B cell (primary cell): ENCODE measurements at regions not wholly inside any gene's neighbourhood (a gene's known extent, or its start where the extent isn't known, plus 50 kb on each side); places are given as distances from the start of the nearest gene placed in this dataset.

Experiments used
- ATAC-seq: fragments of 200-7000 bp; cut with Tn5 transposase; one replicate; pipeline ENCODE4 v1.10.0; 2021; ENCODE audit warnings: low read depth, mild to moderate bottlenecking, moderate number of reproducible peaks, moderate library complexity
- CTCF ChIA-PET: fragments of 350-600 bp; sonication (Branson Sonifier 250); formaldehyde crosslinking; loops from one replicate; lab custom pipeline; 2021; ENCODE audit warnings: antibody characterized with exemption, inconsistent platforms; lab: Charles Lee
- POLR2A ChIA-PET: fragments of 350-600 bp; sonication (Branson Sonifier 250); formaldehyde crosslinking; loops from one replicate; lab custom pipeline; 2021; ENCODE audit warnings: antibody characterized with exemption; lab: Charles Lee
- DNase-seq: peaks from one replicate; pipeline ENCODE4 v3.0.0; 2013
- H2AFZ ChIP-seq: 2 replicates; pipeline ENCODE4 v1.6.1; 2012; ENCODE audit warnings: mild to moderate bottlenecking, low read depth, low read length; ENCODE audit not compliant: insufficient read depth, poor library complexity, severe bottlenecking
- H3K27ac ChIP-seq, 2 donors: 1 replicate in 1 of 2; 2 replicates in 1 of 2; pipeline ENCODE4 v1.5.1; 2012 to 2013; ENCODE audit warnings: low read length in 2 of 2, mild to moderate bottlenecking in 2 of 2, moderate library complexity in 1 of 2
- H3K27me3 ChIP-seq, 4 experiments: fragments of 200-600 bp in 1 of 4; sonication (generic) in 1 of 4; replicated peaks in 1 of 4; 1 replicate in 2 of 4; 2 replicates in 2 of 4; pipeline versions ENCODE4 v1.6.1 to v1.7.0; 2013 to 2016; ENCODE audit warnings: low read length in 3 of 4, mild to moderate bottlenecking in 2 of 4, mixed read lengths in 1 of 4, moderate library complexity in 1 of 4; ENCODE audit not compliant: insufficient read depth in 4 of 4, control insufficient read depth in 3 of 4; ENCODE audit errors: control extremely low read depth in 1 of 4
- H3K36me3 ChIP-seq, 2 experiments: replicated peaks in 1 of 2; 1 replicate in 1 of 2; 2 replicates in 1 of 2; pipeline versions ENCODE4 v1.6.1 to v1.7.1; 2013; ENCODE audit warnings: low read length in 1 of 2; ENCODE audit not compliant: insufficient read depth in 2 of 2, control insufficient read depth in 1 of 2; ENCODE audit errors: control extremely low read depth in 1 of 2, extremely low read depth in 1 of 2
- H3K4me1 ChIP-seq, 2 donors: fragments of 200-600 bp in 1 of 2; sonication (generic) in 1 of 2; 1 replicate in 1 of 2; 2 replicates in 1 of 2; pipeline versions ENCODE4 v1.5.1 to v1.6.1; 2013 to 2017; ENCODE audit warnings: low read length in 2 of 2; ENCODE audit not compliant: control insufficient read depth in 2 of 2, insufficient read depth in 2 of 2
- H3K4me2 ChIP-seq: replicated peaks from 2 replicates; pipeline ENCODE3; 2012; ENCODE audit warnings: mild to moderate bottlenecking, low read depth, low read length; ENCODE audit not compliant: poor library complexity, severe bottlenecking
- H3K4me3 ChIP-seq, 5 experiments: fragments of 200-600 bp in 1 of 5; sonication (generic) in 1 of 5; 1 replicate in 3 of 5; 2 replicates in 2 of 5; pipeline versions ENCODE4 v1.5.1 to v1.7.0; 2011 to 2016; ENCODE audit warnings: low read length in 4 of 5, mild to moderate bottlenecking in 4 of 5, low read depth in 2 of 5, control low read depth in 1 of 5, moderate library complexity in 1 of 5; ENCODE audit not compliant: insufficient read depth in 1 of 5; ENCODE audit errors: control extremely low read depth in 1 of 5, extremely low read depth in 1 of 5
- H3K79me2 ChIP-seq: fragments of 200-600 bp; sonication (generic); one replicate; pipeline ENCODE4 v1.6.0; 2016; ENCODE audit warnings: low read length; ENCODE audit not compliant: control insufficient read depth, insufficient read depth
- H3K9ac ChIP-seq: fragments of 200-600 bp; sonication (generic); 2 replicates; pipeline ENCODE4 v1.6.1; 2017; ENCODE audit warnings: mild to moderate bottlenecking, low read length, moderate library complexity
- H3K9me3 ChIP-seq, 3 donors: one replicate each; pipeline versions ENCODE4 v1.6.1 to v1.7.1; 2013; ENCODE audit warnings: low read length in 2 of 3; ENCODE audit not compliant: control insufficient read depth in 2 of 3, insufficient read depth in 1 of 3; ENCODE audit errors: control extremely low read depth in 1 of 3
- H4K20me1 ChIP-seq: 2 replicates; pipeline ENCODE4 v1.6.0; 2012; ENCODE audit warnings: mild to moderate bottlenecking, low read length; ENCODE audit not compliant: insufficient read depth, control insufficient read depth, poor library complexity, severe bottlenecking
- H3K27ac Mint-ChIP-seq: one replicate; pipeline ENCODE4 v1.8.0; 2021; ENCODE audit warnings: mixed read lengths
- H3K27me3 Mint-ChIP-seq: one replicate; pipeline ENCODE4 v1.8.0; 2021; ENCODE audit warnings: mixed read lengths
- H3K4me1 Mint-ChIP-seq: one replicate; pipeline ENCODE4 v1.8.0; 2021; ENCODE audit warnings: mixed read lengths
- H3K4me3 Mint-ChIP-seq: one replicate; pipeline ENCODE4 v1.8.0; 2021; ENCODE audit warnings: mixed read lengths
- H3K9me3 Mint-ChIP-seq: one replicate; pipeline ENCODE4 v1.8.0; 2022; ENCODE audit warnings: mixed read lengths; ENCODE audit not compliant: insufficient read depth
- CTCF ChIP-seq: fragments of 200-600 bp; IDR thresholded peaks from one replicate; pipeline ENCODE4 v1.8.0; 2022; ENCODE audit warnings: antibody characterized with exemption, mild to moderate bottlenecking
- EZH2 ChIP-seq: IDR thresholded peaks from 2 replicates; pipeline ENCODE4 v1.6.1; 2012; ENCODE audit warnings: borderline replicate concordance, low read depth, mild to moderate bottlenecking, moderate library complexity, low read length; ENCODE audit not compliant: insufficient read depth, poor library complexity, severe bottlenecking
- WGBS: methylation state at CpG from one replicate; pipeline ENCODE4 v1.1.5; 2013; ENCODE audit warnings: missing lambda C conversion rate; ENCODE audit not compliant: insufficient coverage; 5-methylcytosine and 5-hydroxymethylcytosine counted together
- intact Hi-C: fragments of 100-400 bp; cut with micrococcal nuclease; formaldehyde crosslinking; loops from one replicate; pipeline ENCODE4 v1.10.0; 2022

GRCh38 chr9:23582836-23583235 lies 243.2 kb downstream of the ELAVL2 start:
- WGBS, result 100% methylated on average over 3 of the region's 4 CpGs
- Histone ChIP-seq H3K27me3 (no peaks in the 10 kb centered on the region), H3K4me3 (no peak overlapping the region), H3K9ac (no peak overlapping the region), H3K4me1 (no peaks in the 10 kb centered on the region), H3K36me3 (no peaks in the 10 kb centered on the region), H2AFZ (no peak overlapping the region), H3K79me2 (no peaks in the 10 kb centered on the region), H3K4me2 (no peak overlapping the region), H4K20me1 (no peaks in the 10 kb centered on the region), H3K27ac (no peak overlapping the region), H3K9me3 (no peaks in the 10 kb centered on the region)
- H3K9me3 Mint-ChIP-seq, result peaks cover 3% of the 10 kb centered on the region
- CTCF ChIA-PET, result no interaction called here
- TF ChIP-seq EZH2 (no peak), CTCF (no peak)
- no peaks in the 10 kb centered on the region for H3K4me1 Mint-ChIP-seq
- intact Hi-C loops, result no loop called here
- ATAC-seq (no peak), DNase-seq (no peak)
- no peak overlapping the region for H3K27ac Mint-ChIP-seq
- H3K4me3 Mint-ChIP-seq, result no peak overlapping the region
- no peaks in the 10 kb centered on the region for H3K27me3 Mint-ChIP-seq
- POLR2A ChIA-PET, result no interaction called here

- intact Hi-C loops, result no loop called here
- ChIA-PET CTCF (no interaction called here), POLR2A (no interaction called here)
- Histone ChIP-seq H3K9me3 (no peaks in the 10 kb centered on the region), H3K4me1 (no peaks in the 10 kb centered on the region), H2AFZ (no peak overlapping the region), H3K27ac (no peak overlapping the region), H4K20me1 (no peaks in the 10 kb centered on the region), H3K4me2 (no peak overlapping the region), H3K9ac (no peak overlapping the region), H3K79me2 (no peaks in the 10 kb centered on the region), H3K27me3 (no peaks in the 10 kb centered on the region), H3K4me3 (no peak overlapping the region), H3K36me3 (no peaks in the 10 kb centered on the region)
- no peak for ATAC-seq
- Mint-ChIP-seq H3K9me3 (peaks cover 3% of the 10 kb centered on the region), H3K4me1 (peaks cover 2% of the 10 kb centered on the region), H3K27me3 (no peaks in the 10 kb centered on the region), H3K27ac (no peak overlapping the region), H3K4me3 (no peak overlapping the region)
- no peak for TF ChIP-seq EZH2
- no peak for TF ChIP-seq CTCF
- 88% methylated on average over 1 of the region's 1 CpG for WGBS
- DNase-seq, result no peak
These were observed 239.1 kb downstream of the ELAVL2 start for GRCh38 chr9:23586906-23587305.
